IPS-20b (cell line): ENCODE measurements at regions not wholly inside any gene's neighbourhood (a gene's known extent, or its start where the extent isn't known, plus 50 kb on each side); places are given as distances from the start of the nearest gene placed in this dataset.

Experiments
- H3K27ac ChIP-seq: one replicate; pipeline ENCODE4 v1.5.1; 2013; ENCODE audit warnings: low read length
- H3K27me3 ChIP-seq: 2 replicates; pipeline ENCODE4 v1.6.1; 2013; ENCODE audit warnings: mild to moderate bottlenecking, low read length, inconsistent platforms; ENCODE audit not compliant: insufficient read depth
- H3K36me3 ChIP-seq: 2 replicates; pipeline ENCODE4 v1.6.1; 2013; ENCODE audit warnings: low read depth, mild to moderate bottlenecking, inconsistent platforms, low read length, moderate library complexity; ENCODE audit not compliant: insufficient read depth
- H3K4me1 ChIP-seq: 2 replicates; pipeline ENCODE4 v1.6.1; 2013; ENCODE audit warnings: mild to moderate bottlenecking, control low read depth, inconsistent platforms, low read length, moderate library complexity; ENCODE audit not compliant: insufficient read depth
- H3K4me3 ChIP-seq: 2 replicates; pipeline ENCODE4 v1.5.1; 2013; ENCODE audit warnings: mild to moderate bottlenecking, low read length, inconsistent platforms
- H3K9ac ChIP-seq: 2 replicates; pipeline ENCODE4 v1.6.1; 2013; ENCODE audit warnings: low read depth, mild to moderate bottlenecking, inconsistent platforms, low read length, moderate library complexity
- H3K9me3 ChIP-seq: 2 replicates; pipeline ENCODE4 v1.6.1; 2013; ENCODE audit warnings: mild to moderate bottlenecking, low read depth, low read length, inconsistent platforms; ENCODE audit not compliant: insufficient read depth

DNA sequence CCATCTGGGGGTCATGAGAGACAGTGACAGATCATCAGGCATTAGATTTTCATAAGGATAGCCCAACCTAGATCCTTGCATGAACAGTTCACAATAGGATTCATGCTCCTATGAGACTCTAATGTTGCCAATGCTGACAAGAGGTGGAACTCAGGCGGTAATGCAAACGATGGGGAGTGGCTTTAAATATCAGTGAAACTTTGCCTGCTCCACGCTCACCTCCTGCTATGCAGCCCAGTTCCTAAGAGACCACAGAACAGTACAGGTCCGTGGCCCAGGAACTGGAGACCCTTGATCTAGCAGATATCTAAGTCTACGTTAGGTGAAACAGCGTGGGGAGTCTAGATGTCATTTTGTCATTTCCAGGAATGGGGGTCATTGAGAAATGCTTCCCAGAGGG, 165.7 kb downstream of the OR13H1 start:
- Histone ChIP-seq H3K36me3 (peaks cover 57% of the 10 kb centered on the region), H3K27ac (no peak overlapping the region), H3K9ac (no peak overlapping the region), H3K4me3 (no peak overlapping the region), H3K9me3 (peaks cover 24% of the 10 kb centered on the region), H3K27me3 (no peaks in the 10 kb centered on the region), H3K4me1 (no peaks in the 10 kb centered on the region)

DNA sequence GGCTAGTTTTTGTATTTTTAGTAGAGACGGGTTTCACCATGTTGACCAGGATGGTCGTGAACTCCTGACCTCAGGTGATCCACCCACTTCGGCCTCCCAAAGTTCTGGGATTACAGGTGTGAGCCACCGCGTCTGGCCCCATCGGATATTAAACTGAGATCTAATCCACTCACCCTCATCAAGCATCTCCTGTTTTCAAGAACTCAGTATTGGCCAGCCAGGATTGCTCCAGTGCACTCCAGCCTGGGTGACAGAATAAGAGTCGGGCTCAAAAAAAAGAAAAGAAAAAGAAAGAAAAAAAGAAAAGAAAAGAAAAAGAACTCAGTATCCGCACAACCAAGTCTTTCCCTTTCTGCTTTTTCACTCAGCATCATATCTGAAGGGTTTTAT, 167.6 kb downstream of the OR13H1 start:
- Histone ChIP-seq H3K36me3 (peaks cover 44% of the 10 kb centered on the region), H3K27me3 (no peaks in the 10 kb centered on the region), H3K9me3 (peaks cover 24% of the 10 kb centered on the region), H3K9ac (no peak overlapping the region), H3K4me1 (no peaks in the 10 kb centered on the region), H3K4me3 (no peak overlapping the region), H3K27ac (no peak overlapping the region)

DNA sequence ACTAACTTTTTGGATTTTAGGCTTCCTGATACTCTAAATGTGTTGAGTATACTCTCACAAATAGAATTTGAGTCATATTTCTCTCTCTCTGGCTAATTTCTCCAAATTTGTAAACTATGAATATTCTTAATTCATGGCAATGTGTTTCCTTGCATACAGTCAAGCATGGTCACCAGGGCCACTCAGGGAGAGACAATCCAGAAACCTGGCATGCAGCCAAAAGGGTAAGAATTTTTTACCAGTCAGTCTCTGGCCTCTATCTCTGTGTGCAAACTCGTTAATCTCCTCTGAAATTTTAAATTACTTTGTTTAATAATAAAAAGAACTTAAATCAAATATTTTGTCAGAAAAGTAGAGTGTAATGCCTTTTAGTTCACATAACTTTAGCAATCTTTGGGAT, 179.8 kb downstream of the OR13H1 start:
- Histone ChIP-seq H3K27ac (no peak overlapping the region), H3K27me3 (no peaks in the 10 kb centered on the region), H3K36me3 (peaks cover 26% of the 10 kb centered on the region), H3K4me1 (no peaks in the 10 kb centered on the region), H3K9ac (no peak overlapping the region), H3K9me3 (no peaks in the 10 kb centered on the region; the same call in none of the 2 replicates), H3K4me3 (no peak overlapping the region)

DNA sequence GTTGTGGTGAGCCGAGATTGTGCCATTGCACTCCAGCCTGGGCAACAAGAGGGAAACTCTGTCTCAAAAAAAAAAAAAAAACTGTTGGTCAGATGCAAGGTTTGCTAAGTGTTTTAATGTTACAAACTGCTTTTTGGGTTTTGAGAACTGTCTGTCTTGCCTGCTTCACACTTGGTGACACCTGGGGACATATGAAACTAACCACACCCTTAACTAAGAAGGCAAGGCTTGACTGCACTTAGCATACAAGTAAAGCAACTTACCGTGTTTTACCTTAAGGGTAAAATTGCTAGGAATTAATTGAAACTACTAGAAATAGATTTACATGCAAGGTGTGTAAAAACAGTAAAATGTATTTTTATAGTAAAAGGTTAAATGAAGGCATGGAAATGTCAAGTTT, 180.4 kb downstream of the OR13H1 start:
- Histone ChIP-seq H3K4me3 (no peak overlapping the region), H3K36me3 (peaks cover 33% of the 10 kb centered on the region), H3K27me3 (no peaks in the 10 kb centered on the region), H3K9ac (no peak overlapping the region), H3K27ac (no peak overlapping the region), H3K4me1 (no peaks in the 10 kb centered on the region), H3K9me3 (no peaks in the 10 kb centered on the region; the same call in none of the 2 replicates)

DNA sequence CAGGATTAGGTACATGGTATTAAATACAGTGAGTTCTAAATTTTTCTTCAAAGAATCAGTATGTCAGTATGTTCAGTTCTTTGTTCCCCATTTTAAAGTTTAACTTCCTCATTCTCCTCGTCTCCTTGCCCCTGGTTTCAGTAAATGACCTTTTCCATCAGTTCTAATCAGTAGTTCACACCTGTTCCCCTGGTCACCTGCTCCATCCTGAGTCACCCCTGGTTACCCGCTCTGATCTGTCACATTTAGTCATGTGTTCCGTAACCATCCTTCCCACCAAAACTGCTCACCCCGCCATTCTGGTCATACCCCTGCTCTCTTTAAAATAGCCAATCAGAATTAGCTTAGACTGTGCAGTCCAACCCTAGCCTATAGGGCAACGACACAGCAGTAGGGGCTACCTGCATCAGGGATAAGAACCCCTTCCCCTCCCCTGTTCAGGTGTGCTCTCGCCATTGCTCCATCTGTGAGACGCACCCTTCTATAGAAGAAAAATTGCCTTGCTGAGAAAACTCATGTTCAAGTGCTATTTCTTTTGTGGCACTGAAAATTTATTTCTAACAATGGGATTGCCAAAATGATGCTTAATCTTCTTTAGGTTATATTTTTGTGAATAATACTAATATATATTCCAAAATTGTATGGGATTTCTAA, 181.3 kb downstream of the OR13H1 start:
- no peaks in the 10 kb centered on the region for H3K27me3 ChIP-seq
- no peaks in the 10 kb centered on the region for H3K4me1 ChIP-seq
- peaks cover 27% of the 10 kb centered on the region for H3K36me3 ChIP-seq
- no peak overlapping the region for H3K4me3 ChIP-seq
- H3K9me3 ChIP-seq, result no peaks in the 10 kb centered on the region; the same call in none of the 2 replicates
- H3K27ac ChIP-seq, result no peak overlapping the region
- H3K9ac ChIP-seq, result no peak overlapping the region

DNA sequence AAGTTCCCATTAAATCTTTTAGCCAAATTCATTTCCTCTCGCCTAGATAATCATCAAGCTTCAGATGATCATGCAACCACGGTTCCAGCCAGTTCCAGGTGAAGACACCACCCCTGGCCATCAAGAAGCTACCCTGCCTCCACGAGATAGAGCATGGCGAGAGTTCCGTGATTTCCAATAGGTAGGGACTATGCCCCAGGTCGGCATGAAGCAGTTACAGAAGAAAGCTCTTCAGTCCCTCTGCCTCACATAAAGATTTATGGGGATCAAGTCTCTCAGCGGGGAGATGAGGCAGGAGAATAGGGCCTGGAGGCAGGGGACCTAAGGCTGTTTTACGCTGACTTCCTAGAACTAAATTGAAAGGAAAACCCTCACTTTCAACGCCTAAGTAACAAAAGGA, 183.9 kb downstream of the OR13H1 start:
- Histone ChIP-seq H3K9ac (no peak overlapping the region), H3K36me3 (peaks cover 30% of the 10 kb centered on the region; the same call in 1 of the 2 replicates), H3K4me1 (no peaks in the 10 kb centered on the region), H3K4me3 (no peak overlapping the region), H3K27ac (no peak overlapping the region), H3K27me3 (no peaks in the 10 kb centered on the region), H3K9me3 (no peaks in the 10 kb centered on the region; the same call in none of the 2 replicates)

DNA sequence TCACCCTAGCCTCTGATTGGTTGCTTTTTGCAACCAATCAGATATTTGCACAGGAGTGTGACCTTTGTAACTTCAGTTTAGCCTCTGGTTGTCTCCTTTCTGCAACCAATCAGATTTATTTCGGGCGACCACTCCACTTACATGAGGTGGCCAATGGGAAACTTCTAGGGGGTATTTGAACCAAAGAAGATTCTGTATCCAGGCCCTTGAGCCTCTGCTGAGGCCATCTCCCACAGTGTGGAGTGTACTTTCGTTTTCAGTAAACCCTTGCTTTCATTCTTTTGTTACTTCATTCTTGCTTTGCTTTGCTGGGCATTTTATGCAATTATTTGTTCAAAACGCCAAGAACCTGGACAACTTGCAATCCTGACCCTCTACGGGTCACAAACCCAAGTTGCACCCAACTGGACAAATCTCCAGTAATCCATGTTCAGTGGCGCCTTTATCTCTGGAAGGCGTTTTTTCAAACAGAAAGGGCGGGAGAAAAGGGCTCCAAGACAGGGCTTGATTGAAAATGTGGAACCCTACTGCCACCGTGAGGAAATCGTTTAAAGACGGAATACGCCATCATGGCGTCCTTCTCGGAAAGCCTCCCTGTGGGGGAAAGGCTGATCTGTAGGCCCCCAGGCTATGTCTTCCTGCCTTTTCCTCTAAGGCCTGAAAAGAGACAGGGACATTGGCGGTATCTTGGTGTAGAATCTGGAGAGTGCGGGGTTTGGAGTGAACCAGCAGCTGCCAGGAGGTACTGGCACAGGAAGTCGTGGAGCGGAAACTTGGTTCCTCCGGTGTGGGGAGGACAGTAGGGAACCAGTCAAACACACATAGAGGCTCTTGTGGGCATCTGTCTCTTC, 184.6 kb downstream of the OR13H1 start:
- Histone ChIP-seq H3K9me3 (no peaks in the 10 kb centered on the region; the same call in none of the 2 replicates), H3K9ac (no peak overlapping the region), H3K4me1 (no peaks in the 10 kb centered on the region), H3K4me3 (no peak overlapping the region), H3K27me3 (no peaks in the 10 kb centered on the region), H3K27ac (no peak overlapping the region), H3K36me3 (peaks cover 37% of the 10 kb centered on the region; the same call in 1 of the 2 replicates)

DNA sequence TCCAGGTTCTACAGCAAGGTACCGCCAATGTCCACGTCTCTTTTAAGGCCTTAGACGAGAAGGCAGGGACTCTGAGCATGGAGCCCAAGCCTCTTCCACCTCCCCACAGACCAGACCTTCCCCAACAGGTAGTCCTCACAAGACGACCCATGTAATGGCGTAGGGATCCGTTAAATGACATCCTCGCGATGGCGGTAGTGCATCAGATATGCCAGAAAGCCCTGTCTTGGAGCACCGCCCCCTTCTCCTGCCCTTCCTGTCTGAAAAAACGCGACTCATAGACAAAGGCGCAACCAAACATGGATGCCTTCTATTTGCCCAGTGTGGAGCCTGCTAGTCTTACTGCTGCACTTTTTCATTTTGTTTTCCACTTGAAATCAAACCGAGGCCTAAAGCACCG, 185.4 kb downstream of the OR13H1 start:
- H3K9ac ChIP-seq, result no peak overlapping the region
- peaks cover 45% of the 10 kb centered on the region for H3K36me3 ChIP-seq
- H3K9me3 ChIP-seq, result no peaks in the 10 kb centered on the region; the same call in none of the 2 replicates

DNA sequence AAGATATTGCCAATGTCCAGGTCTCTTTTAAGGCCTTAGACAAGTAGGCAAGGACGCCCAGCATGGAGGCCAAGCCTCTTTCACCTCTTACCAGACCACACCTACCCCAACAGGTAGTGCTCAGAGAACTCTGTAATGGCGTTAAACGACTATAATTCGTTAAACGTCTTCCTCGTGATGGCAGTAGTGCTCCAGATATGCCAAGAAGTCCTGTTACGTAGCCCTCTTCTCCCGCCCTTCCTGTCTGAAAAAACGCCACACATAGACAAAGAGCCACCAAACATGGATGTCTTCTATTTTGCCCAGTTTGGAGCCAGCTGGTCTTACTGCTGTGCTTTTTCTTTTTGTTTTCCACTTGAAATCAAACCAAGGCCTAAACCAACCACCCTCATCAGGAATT, 190.7 kb downstream of the OR13H1 start:
- H3K36me3 ChIP-seq, result peaks cover 70% of the 10 kb centered on the region
- H3K27me3 ChIP-seq, result no peaks in the 10 kb centered on the region
- no peaks in the 10 kb centered on the region for H3K9me3 ChIP-seq
- H3K9ac ChIP-seq, result no peak overlapping the region
- H3K4me3 ChIP-seq, result no peak overlapping the region
- H3K4me1 ChIP-seq, result no peaks in the 10 kb centered on the region
- H3K27ac ChIP-seq, result no peak overlapping the region

More for the DNA sequence above, 185.4 kb downstream of the OR13H1 start:
- no peak overlapping the region for H3K4me3 ChIP-seq
- H3K27ac ChIP-seq, result no peak overlapping the region
- no peaks in the 10 kb centered on the region for H3K4me1 ChIP-seq
- H3K27me3 ChIP-seq, result no peaks in the 10 kb centered on the region

DNA sequence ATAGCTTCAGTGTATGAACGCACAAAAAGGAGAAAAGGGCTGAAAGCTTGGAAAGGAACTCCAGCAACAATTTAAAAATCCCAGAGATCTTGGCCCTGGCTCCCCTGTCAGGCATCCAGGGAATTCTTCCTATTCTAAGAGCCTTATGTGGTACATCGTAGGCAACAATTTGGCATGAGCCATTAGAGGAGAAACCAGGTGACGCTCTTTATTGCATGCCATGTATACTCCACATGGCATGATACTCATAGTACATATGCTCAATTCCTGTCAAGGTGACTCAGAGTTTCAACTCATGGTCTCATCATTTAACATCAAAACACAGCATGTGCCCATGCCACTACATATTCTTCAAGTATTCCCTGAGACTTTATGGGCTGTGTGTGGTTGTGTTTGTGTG, 191.3 kb downstream of the OR13H1 start:
- H3K4me1 ChIP-seq, result no peaks in the 10 kb centered on the region
- H3K4me3 ChIP-seq, result no peak overlapping the region
- no peak overlapping the region for H3K9ac ChIP-seq
- no peak overlapping the region for H3K27ac ChIP-seq
- H3K27me3 ChIP-seq, result no peaks in the 10 kb centered on the region
- no peaks in the 10 kb centered on the region for H3K9me3 ChIP-seq
- peaks cover 74% of the 10 kb centered on the region for H3K36me3 ChIP-seq

DNA sequence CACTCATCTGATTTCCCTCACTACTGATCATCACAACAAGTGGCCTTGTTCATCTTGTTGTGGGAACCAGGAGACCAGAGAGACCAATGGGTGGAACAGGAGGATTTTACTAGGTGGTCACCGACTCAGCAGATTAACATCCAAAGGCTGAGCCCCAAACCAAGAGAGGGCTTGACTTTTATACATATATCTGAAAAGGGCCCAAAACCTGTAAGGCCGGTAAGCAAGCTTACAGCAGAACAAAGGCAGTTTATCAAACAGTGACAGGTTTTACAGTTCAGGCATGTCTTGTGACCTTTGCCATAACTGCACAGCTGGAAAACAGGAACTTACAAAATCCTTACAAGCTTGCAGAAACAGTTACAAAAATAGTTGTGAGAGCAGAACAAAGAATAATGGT, 195.9 kb downstream of the OR13H1 start:
- H3K4me1 ChIP-seq, result no peaks in the 10 kb centered on the region
- no peak overlapping the region for H3K4me3 ChIP-seq
- H3K27ac ChIP-seq, result no peak overlapping the region
- no peak overlapping the region for H3K9ac ChIP-seq
- H3K27me3 ChIP-seq, result no peaks in the 10 kb centered on the region
- peaks cover 72% of the 10 kb centered on the region for H3K36me3 ChIP-seq
- no peaks in the 10 kb centered on the region for H3K9me3 ChIP-seq

DNA sequence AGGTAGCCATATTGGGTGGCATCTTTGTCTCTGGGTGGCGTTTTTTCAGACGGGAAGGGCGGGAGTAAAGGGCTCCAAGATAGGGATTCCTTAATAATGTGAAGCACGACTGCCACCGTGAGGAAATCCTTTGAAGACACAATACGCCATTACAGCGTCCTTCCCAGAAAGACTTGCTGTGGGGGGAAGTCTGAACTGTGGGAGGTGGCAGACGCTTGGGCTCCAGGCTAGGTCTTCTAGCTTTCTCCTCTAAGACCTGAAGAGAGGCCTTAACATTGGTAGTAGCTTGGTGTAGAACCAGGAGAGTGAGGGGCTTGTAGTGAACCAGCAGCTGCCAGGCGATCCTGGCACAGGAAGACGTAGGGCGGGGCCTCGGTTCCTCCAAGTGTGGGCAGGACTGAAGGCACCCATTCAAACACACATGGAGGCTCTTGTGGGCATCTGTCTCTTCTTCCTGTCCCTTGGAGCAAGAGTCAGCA, 197.3 kb downstream of the OR13H1 start:
- Histone ChIP-seq H3K9ac (no peak overlapping the region), H3K27ac (no peak overlapping the region), H3K9me3 (no peaks in the 10 kb centered on the region), H3K36me3 (peaks cover 69% of the 10 kb centered on the region), H3K4me3 (no peak overlapping the region), H3K27me3 (no peaks in the 10 kb centered on the region), H3K4me1 (no peaks in the 10 kb centered on the region)
